A673 (cell line): ENCODE measurements at regions not wholly inside any gene's neighbourhood (a gene's known extent, or its start where the extent isn't known, plus 50 kb on each side); places are given as distances from the start of the nearest gene placed in this dataset.

Source experiments
- CTCF ChIP-seq: fragments of 300-800, 200-600 bp; sonication (generic); conservative IDR thresholded peaks from 2 replicates; pipeline ENCODE4 v1.5.1; 2017; ENCODE audit warnings: low read depth, mild to moderate bottlenecking, antibody characterized with exemption, low read length, moderate library complexity, mixed read lengths
- EZH2 ChIP-seq: fragments of 200-600 bp; sonication (generic); IDR thresholded peaks from 2 replicates; pipeline ENCODE4 v1.6.1; 2017; ENCODE audit warnings: borderline replicate concordance, low read depth, mild to moderate bottlenecking, mixed read lengths, antibody characterized with exemption, low read length; ENCODE audit not compliant: poor library complexity, severe bottlenecking

- no peak for TF ChIP-seq CTCF
- TF ChIP-seq EZH2, result no peak
These were observed 152.7 kb upstream of the GLI3 start for GRCh38 chr7:42389697-42390096.
